NCI-H2196 (cell line): ENCODE measurements at regions not wholly inside any gene's neighbourhood (a gene's known extent, or its start where the extent isn't known, plus 50 kb on each side); places are given as distances from the start of the nearest gene placed in this dataset.

ENCODE experiments used
- DNase-seq: peaks from one replicate; lab custom pipeline; 2025; ENCODE audit not compliant: unreplicated experiment; lab: John Stamatoyannopoulos, UW

GRCh38 chr5:137567226-137567625 is 68.1 kb upstream of the SPOCK1 start:
- DNase-seq: no peak

GRCh38 chr5:137566780-137567179 is 67.7 kb upstream of the SPOCK1 start:
- DNase-seq: no peak

GRCh38 chr5:137566118-137566541 is 67.0 kb upstream of the SPOCK1 start:
- DNase-seq: no peak

GRCh38 chr5:137565450-137565849 is 66.3 kb upstream of the SPOCK1 start:
- no peak for DNase-seq

GRCh38 chr5:137564398-137564961 is 65.4 kb upstream of the SPOCK1 start:
- no peak for DNase-seq

GRCh38 chr5:137563646-137564397 is 64.7 kb upstream of the SPOCK1 start:
- peak; percentile 33 for DNase-seq

GRCh38 chr5:137563301-137563645 is 64.1 kb upstream of the SPOCK1 start:
- DNase-seq: peak; percentile 33

- no peak for DNase-seq
These were observed 62.5 kb upstream of the SPOCK1 start for GRCh38 chr5:137561608-137562007.

- DNase-seq: no peak
These were observed 61.3 kb upstream of the SPOCK1 start for GRCh38 chr5:137560420-137560819.
